ENCODE measurements at regions not wholly inside any gene's neighbourhood (a gene's known extent, or its start where the extent isn't known, plus 50 kb on each side); places are given as distances from the start of the nearest gene placed in this dataset.

DNA sequence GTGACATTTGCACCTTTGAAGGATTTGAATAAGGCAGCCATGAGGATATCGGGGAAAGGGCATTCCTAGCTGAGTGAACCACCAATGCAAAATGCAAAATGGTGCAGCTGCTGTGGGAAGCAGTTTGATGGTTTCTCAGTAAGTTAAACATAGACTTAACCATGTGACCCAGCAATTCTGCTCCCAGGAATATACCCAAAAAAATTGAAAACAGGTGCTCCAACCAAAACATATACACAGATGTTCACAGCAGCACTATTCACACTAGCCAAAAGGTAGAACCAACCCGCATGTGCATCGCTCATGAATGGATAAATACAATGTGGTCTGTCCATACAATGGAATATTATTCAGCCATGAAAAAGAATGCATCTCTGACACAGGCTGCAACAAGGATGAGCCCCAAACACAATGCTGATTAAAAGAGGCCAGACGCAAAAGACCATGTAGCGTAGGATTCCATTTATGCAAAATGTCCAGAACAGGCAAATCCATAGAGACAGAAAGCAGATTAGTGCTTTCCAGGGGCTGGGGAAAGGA is 215.0 kb upstream of the MYL2 start:
- no peak overlapping the region for H3K27ac Mint-ChIP-seq (ENCODE audit: unreplicated experiment)
- DNase-seq (ENCODE audit: low read depth, low spot score), result no peak
- H3K4me3 Mint-ChIP-seq, result no peak overlapping the region
- peaks cover 13% of the 10 kb centered on the region for H3K9me3 Mint-ChIP-seq
- TF ChIP-seq, protein P1, sequence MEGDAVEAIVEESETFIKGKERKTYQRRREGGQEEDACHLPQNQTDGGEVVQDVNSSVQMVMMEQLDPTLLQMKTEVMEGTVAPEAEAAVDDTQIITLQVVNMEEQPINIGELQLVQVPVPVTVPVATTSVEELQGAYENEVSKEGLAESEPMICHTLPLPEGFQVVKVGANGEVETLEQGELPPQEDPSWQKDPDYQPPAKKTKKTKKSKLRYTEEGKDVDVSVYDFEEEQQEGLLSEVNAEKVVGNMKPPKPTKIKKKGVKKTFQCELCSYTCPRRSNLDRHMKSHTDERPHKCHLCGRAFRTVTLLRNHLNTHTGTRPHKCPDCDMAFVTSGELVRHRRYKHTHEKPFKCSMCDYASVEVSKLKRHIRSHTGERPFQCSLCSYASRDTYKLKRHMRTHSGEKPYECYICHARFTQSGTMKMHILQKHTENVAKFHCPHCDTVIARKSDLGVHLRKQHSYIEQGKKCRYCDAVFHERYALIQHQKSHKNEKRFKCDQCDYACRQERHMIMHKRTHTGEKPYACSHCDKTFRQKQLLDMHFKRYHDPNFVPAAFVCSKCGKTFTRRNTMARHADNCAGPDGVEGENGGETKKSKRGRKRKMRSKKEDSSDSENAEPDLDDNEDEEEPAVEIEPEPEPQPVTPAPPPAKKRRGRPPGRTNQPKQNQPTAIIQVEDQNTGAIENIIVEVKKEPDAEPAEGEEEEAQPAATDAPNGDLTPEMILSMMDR (conservative IDR thresholded peaks at IDR 0.05), result no peak
- no peaks in the 10 kb centered on the region for H3K4me1 Mint-ChIP-seq
- H3K27me3 Mint-ChIP-seq (ENCODE audit: low read depth), result no peaks in the 10 kb centered on the region
- peaks cover 9% of the 10 kb centered on the region for H3K36me3 Mint-ChIP-seq (ENCODE audit: low read depth)

DNA sequence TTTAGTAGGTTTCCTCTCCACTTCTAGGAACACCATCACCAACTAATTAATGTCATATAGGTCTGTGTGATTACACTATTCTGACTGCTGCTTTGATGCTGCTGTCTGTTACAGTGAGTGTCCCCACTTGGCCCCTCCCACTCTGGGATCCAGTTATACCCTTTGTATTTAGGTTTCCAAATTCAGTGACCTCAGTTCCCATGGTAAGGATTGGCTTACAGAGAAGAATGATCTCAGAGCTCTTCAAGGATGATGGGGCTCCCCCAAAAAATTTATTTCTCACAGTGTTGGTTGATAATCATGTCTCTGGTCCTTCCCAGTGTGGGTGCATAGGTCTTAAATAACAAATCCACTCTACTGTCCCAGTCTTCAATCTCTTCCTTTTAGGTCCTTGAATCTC is 210.0 kb upstream of the MYL2 start:
- Mint-ChIP-seq H3K27me3 (ENCODE audit: low read depth) (no peaks in the 10 kb centered on the region), H3K4me1 (no peaks in the 10 kb centered on the region), H3K27ac (ENCODE audit: unreplicated experiment) (no peak overlapping the region), H3K36me3 (ENCODE audit: low read depth) (peaks cover 9% of the 10 kb centered on the region), H3K9me3 (peaks cover 10% of the 10 kb centered on the region), H3K4me3 (no peak overlapping the region)
- no peak for DNase-seq (ENCODE audit: low read depth, low spot score)
- TF ChIP-seq, protein P1 (conservative IDR thresholded peaks at IDR 0.05), result no peak

DNA sequence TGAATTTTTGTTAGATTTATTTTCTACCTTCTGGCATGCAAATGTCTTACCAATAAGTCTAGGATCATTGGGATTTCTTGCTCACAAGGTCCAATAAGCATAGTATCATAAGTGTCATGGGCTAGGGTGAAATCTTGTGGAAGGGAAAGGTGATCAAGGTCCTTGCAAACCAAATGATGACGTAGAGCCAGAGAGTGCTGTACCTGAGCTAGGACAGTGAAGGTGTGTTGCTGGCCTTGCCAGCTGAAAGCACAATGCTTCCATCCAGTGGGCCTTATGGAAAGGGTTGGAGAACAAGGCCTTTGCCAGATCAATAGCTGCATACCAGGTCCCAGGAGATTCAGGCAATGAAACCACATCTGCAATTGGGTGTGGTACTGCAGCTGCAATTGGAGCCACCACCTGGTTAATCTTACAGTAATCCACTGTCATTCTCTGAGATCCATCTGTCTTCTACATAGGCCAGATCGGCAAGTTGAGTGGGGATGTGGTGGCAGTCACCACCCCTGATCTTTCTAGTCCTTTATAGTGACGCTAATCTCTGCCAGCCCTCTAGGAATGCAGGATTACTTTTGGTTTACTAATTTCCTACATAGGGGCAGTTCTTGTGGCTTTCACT is 208.9 kb upstream of the MYL2 start:
- Mint-ChIP-seq H3K27me3 (ENCODE audit: low read depth) (no peaks in the 10 kb centered on the region), H3K27ac (ENCODE audit: unreplicated experiment) (no peak overlapping the region), H3K4me1 (no peaks in the 10 kb centered on the region), H3K9me3 (peaks cover 2% of the 10 kb centered on the region), H3K36me3 (ENCODE audit: low read depth) (peaks cover 5% of the 10 kb centered on the region), H3K4me3 (no peak overlapping the region)
- TF ChIP-seq, protein P1 (conservative IDR thresholded peaks at IDR 0.05), result no peak
- no peak for DNase-seq (ENCODE audit: low read depth, low spot score)

DNA sequence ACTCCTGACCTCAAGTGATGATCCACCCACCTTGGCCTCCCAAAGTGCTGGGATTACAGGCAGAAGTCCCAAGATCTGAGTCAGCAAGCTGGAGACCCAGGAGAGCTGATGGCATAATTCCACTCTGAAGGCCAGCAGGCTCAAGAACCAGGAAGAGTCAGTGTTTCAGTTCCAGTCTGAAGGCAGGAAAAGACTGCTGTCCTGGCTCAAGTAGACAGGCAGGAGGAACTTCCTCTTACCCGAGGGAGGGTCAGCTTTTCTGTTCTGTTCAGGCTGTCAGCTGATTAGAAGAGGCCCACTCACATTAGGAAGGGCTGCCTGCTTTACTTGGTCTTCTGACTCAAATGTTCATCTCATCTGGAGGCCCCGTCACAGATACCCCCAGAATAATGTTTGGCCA is 206.0 kb upstream of the MYL2 start:
- no peak for DNase-seq (ENCODE audit: low read depth, low spot score)
- Mint-ChIP-seq H3K27me3 (ENCODE audit: low read depth) (no peaks in the 10 kb centered on the region), H3K4me1 (peaks cover 12% of the 10 kb centered on the region), H3K36me3 (ENCODE audit: low read depth) (no peaks in the 10 kb centered on the region), H3K9me3 (no peaks in the 10 kb centered on the region), H3K27ac (ENCODE audit: unreplicated experiment) (no peak overlapping the region), H3K4me3 (no peak overlapping the region)
- TF ChIP-seq, protein P1 (conservative IDR thresholded peaks at IDR 0.05), result no peak

DNA sequence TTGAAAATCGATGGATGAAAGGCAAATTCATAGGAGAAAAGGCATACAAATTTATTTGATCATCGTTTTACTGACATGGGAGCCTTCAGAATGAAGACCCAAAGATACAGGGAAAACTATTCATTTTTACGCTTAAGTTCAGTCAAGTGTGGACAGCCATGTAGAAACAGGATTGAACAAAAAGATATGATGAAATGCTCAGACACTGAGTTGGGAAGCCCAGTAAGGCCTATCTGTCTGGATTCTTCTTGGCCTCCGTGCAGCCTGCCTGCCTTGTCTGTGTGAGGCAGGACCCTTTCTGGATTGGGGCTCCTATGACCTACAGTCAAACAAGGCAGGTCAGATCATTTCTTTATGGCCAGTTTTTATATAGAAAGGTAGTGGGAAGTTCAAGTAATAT is 203.8 kb upstream of the MYL2 start:
- DNase-seq (ENCODE audit: low read depth, low spot score), result no peak
- Mint-ChIP-seq H3K9me3 (no peaks in the 10 kb centered on the region), H3K36me3 (ENCODE audit: low read depth) (no peaks in the 10 kb centered on the region), H3K4me1 (peaks cover 12% of the 10 kb centered on the region), H3K27me3 (ENCODE audit: low read depth) (no peaks in the 10 kb centered on the region), H3K4me3 (no peak overlapping the region), H3K27ac (ENCODE audit: unreplicated experiment) (no peak overlapping the region)
- TF ChIP-seq, protein P1 (conservative IDR thresholded peaks at IDR 0.05), result no peak

Data from neural crest cell (in vitro differentiated cells).